ENCODE measurements at regions not wholly inside any gene's neighbourhood (a gene's known extent, or its start where the extent isn't known, plus 50 kb on each side); places are given as distances from the start of the nearest gene placed in this dataset.
"Not testable (repeated sequence)": the region's sequence is repeated elsewhere in the genome, so short reads cannot be mapped to it uniquely, and the experiment has no call there.

- ATAC-seq; intact Hi-C loops (cut with micrococcal nuclease); DNase-seq: not testable (repeated sequence)
Observed at GRCh38 chr2:91780324-91780723, 3088.9 kb downstream of the RPIA start.

- ATAC-seq; intact Hi-C loops (cut with micrococcal nuclease); DNase-seq: not testable (repeated sequence)
Observed at GRCh38 chr2:91809391-91809790, 3061.8 kb upstream of the TEKT4 start.

- DNase-seq (no peak), ATAC-seq (no peak)
- intact Hi-C loops (cut with micrococcal nuclease) = no loop called here
Observed at GRCh38 chr2:91839904-91840868, 3031.0 kb upstream of the TEKT4 start.

GRCh38 chr2:91842264-91842663 is 3029.0 kb upstream of the TEKT4 start:
- intact Hi-C loops (cut with micrococcal nuclease); DNase-seq; ATAC-seq: not testable (repeated sequence)

- intact Hi-C loops (cut with micrococcal nuclease); DNase-seq; ATAC-seq: not testable (repeated sequence)
Observed at GRCh38 chr2:91842913-91843312, 3028.3 kb upstream of the TEKT4 start.

- intact Hi-C loops (cut with micrococcal nuclease); ATAC-seq; DNase-seq: not testable (repeated sequence)
Observed at GRCh38 chr2:91843723-91844450, 3027.3 kb upstream of the TEKT4 start.

- ATAC-seq; DNase-seq; intact Hi-C loops (cut with micrococcal nuclease): not testable (repeated sequence)
Observed at GRCh38 chr2:91844451-91844825, 3026.8 kb upstream of the TEKT4 start.

GRCh38 chr2:91846388-91846787 is 3024.8 kb upstream of the TEKT4 start:
- ATAC-seq; DNase-seq; intact Hi-C loops (cut with micrococcal nuclease): not testable (repeated sequence)

- intact Hi-C loops (cut with micrococcal nuclease); ATAC-seq; DNase-seq: not testable (repeated sequence)
Observed at GRCh38 chr2:91851689-91852420, 3019.4 kb upstream of the TEKT4 start.

GRCh38 chr2:91856971-91857370 is 3014.3 kb upstream of the TEKT4 start:
- DNase-seq; intact Hi-C loops (cut with micrococcal nuclease); ATAC-seq: not testable (repeated sequence)

GRCh38 chr2:91857711-91858110 is 3013.5 kb upstream of the TEKT4 start:
- DNase-seq; intact Hi-C loops (cut with micrococcal nuclease); ATAC-seq: not testable (repeated sequence)

- intact Hi-C loops (cut with micrococcal nuclease); ATAC-seq; DNase-seq: not testable (repeated sequence)
Observed at GRCh38 chr2:91871716-91872115, 2999.5 kb upstream of the TEKT4 start.

- ATAC-seq; intact Hi-C loops (cut with micrococcal nuclease); DNase-seq: not testable (repeated sequence)
Observed at GRCh38 chr2:91873416-91873815, 2997.8 kb upstream of the TEKT4 start.

- ATAC-seq; intact Hi-C loops (cut with micrococcal nuclease): not testable (repeated sequence)
- DNase-seq = peak; percentile 31
Observed at GRCh38 chr2:91877658-91878210, 2993.5 kb upstream of the TEKT4 start.

GRCh38 chr2:91895091-91895490 is 2976.1 kb upstream of the TEKT4 start:
- DNase-seq; ATAC-seq; intact Hi-C loops (cut with micrococcal nuclease): not testable (repeated sequence)

GRCh38 chr2:91917602-91918001 is 2953.6 kb upstream of the TEKT4 start:
- DNase-seq; intact Hi-C loops (cut with micrococcal nuclease); ATAC-seq: not testable (repeated sequence)

Data from left ventricle myocardium superior (tissue), 1 donor.